C1 segment of cervical spinal cord (tissue), 14 donors: ENCODE measurements at regions not wholly inside any gene's neighbourhood (a gene's known extent, or its start where the extent isn't known, plus 50 kb on each side); places are given as distances from the start of the nearest gene placed in this dataset.
"Not testable (repeated sequence)": the region's sequence is repeated elsewhere in the genome, so short reads cannot be mapped to it uniquely, and the experiment has no call there.

ENCODE experiments used
- DNase-seq, 14 donors: peaks; one replicate each; lab custom pipeline; 2025; lab: John Stamatoyannopoulos, UW

GRCh38 chr2:111287646-111288568 is 167.2 kb downstream of the BCL2L11 start:
- DNase-seq = not testable (repeated sequence)

GRCh38 chr2:111290370-111290769 is 169.7 kb downstream of the BCL2L11 start:
- not testable (repeated sequence) for DNase-seq

DNA sequence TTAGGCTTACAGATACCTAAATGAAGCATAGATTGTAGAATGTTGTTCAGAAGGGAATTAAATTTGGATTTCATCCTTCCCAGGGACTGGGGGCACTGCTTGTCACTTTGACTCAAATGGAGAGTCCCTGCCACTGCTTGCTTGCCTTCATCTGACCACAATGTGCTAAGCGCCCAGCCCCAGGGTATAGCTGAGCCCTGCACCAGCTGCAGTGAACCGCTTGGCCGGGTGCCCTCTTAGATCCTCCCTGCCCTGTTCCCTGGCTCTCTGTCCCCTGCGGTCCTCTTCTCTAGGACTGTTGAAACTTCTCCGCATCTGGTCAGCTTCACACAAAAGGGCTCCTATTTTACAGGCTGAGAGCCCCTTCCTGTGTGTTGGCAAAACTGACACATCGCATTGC is 170.9 kb downstream of the BCL2L11 start:
- DNase-seq = not testable (repeated sequence)

- DNase-seq = not testable (repeated sequence)
Measured at GRCh38 chr2:111292232-111292968, 171.7 kb downstream of the BCL2L11 start.

DNA sequence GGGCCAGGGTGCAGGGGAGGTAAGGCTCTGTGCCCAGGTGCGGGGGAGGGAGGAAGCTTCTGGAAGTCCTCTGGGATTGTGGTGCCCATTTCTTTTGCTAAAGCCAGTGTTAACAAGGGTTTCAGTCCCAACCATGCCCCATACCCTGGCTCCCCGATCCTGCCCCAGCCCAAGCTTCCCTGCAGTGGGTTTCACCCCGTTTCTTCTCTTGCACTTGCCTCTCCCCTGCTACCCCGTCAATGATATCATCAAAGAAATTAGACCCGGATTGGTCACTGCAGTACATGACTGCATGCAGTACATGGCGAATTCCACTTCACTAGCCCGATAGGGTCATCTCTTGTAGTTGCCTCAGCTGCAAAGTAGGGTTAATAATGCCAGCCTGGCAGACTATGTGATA is 174.0 kb downstream of the BCL2L11 start:
- not testable (repeated sequence) for DNase-seq

GRCh38 chr2:111296122-111296804 is 175.5 kb downstream of the BCL2L11 start:
- DNase-seq = not testable (repeated sequence)

- DNase-seq = not testable (repeated sequence)
Measured at GRCh38 chr2:111297128-111297527, 176.4 kb downstream of the BCL2L11 start.

DNA sequence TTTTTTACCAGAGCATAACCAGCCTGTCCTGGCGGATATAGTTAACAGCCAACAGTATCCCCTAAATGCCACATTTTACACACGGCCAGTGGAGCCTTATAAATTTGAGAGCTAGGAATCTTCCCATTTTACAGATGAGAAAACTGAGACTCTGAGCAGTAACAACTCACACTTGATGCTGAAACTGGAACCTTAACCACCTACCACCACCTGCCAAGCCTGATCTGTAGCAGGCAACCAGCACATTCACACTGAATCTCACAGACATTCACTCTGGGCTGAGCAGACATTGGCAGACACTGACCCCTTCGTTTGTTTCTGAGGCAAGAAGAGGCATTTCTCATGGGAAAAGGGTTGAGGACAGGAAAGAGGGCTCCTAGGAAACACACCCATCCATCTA is 178.2 kb downstream of the BCL2L11 start:
- DNase-seq = not testable (repeated sequence)

DNA sequence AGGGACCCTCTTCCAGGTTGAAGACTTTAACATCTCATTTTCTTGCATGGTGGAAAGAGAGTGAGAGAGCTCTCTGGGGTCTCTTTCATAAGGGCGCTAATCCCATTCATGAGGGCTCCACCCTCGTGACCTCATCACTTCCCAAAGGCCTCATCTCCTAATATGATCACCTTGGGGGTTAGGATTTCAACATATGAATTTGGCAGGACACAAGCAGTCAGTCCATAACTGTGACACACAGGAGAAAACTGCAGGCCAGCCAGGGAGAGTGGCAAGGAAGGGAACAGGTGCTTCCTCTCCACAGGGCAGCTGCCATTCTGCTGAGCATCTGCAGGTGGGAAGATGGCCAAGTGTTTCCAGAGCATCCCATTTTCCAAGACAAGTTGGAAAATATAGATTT is 178.9 kb downstream of the BCL2L11 start:
- not testable (repeated sequence) for DNase-seq

- not testable (repeated sequence) for DNase-seq
Measured at GRCh38 chr2:111301677-111302076, 181.0 kb downstream of the BCL2L11 start.

DNA sequence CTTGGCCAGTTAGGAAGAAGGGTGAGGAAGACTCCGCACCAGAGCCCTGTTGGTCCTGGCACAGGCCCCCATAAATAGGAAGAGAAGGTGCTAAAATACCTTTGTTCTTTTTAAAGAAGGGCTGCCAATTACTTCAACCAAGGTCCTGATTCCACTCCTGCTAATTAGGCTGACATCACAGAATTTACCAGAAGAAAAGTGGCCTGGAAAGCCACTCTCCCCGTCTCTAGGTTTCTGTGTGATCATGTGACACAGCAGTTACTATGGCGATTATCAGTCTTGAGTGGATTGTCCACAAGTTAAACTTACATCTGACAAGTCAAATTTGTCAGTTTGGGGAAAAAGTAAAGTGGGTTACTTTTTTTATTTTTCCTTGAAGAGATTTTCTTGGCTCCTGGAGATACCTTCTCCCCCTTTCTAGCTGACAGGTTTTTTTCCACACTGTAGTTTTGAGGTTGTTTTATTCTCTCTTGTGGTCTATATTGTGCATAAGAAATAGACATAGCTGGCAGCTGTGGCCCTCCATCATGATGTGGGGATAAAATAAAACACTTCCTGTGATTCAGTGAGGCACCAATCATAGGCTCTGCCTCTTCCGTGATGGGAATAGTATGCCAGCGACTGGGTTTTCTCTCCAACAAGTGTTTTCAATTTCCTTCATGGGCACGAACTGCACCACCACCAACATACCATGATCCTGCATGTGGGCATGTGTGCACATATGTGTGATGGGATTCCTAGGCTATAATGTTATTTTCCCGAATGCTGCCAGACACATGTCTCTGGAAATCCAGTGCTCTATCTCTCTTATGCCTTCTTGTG is 181.9 kb downstream of the BCL2L11 start:
- DNase-seq = not testable (repeated sequence)

GRCh38 chr2:111307302-111307701 is 186.6 kb downstream of the BCL2L11 start:
- not testable (repeated sequence) for DNase-seq

- not testable (repeated sequence) for DNase-seq
Measured at GRCh38 chr2:111309231-111310075, 188.7 kb downstream of the BCL2L11 start.

DNA sequence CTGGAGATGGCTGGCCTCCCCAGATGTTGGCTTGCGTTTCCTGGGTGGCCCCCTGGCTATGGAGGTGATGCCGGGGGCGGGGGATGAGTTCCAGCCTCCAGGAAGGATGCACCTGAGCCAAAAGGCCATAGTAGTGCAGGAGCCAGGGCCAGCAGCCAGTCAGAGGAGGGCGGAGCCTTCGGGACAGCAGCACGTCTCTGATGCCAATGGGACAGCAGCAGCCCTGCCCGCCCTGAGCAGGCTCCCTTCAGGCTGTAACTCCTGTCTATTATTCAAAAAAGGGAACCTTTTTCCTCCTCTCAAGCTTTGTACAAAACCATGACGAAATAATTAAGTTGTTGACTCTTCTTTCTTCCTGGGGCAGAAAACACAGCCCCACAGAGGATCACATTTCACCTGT is 189.7 kb downstream of the BCL2L11 start:
- not testable (repeated sequence) for DNase-seq

DNA sequence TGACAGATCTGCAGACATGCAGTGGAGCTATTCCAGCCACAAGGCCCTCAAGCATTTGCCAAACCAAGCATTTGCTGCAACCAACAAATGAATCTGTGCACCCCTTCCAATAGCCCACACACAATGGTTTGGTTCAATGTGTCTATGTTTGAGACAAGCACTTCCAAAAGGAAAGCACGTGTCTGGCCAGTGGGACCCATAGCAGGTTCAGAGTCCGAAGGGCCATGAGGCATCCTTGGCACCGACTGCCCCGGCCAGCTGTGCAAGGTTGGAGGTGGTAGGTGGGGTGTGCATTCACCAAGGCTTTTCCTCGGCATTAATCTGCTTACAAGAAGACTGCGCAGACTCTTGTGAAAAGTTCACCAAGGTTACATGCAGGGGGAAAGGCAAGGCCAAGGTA is 190.9 kb downstream of the BCL2L11 start:
- DNase-seq = not testable (repeated sequence)

DNA sequence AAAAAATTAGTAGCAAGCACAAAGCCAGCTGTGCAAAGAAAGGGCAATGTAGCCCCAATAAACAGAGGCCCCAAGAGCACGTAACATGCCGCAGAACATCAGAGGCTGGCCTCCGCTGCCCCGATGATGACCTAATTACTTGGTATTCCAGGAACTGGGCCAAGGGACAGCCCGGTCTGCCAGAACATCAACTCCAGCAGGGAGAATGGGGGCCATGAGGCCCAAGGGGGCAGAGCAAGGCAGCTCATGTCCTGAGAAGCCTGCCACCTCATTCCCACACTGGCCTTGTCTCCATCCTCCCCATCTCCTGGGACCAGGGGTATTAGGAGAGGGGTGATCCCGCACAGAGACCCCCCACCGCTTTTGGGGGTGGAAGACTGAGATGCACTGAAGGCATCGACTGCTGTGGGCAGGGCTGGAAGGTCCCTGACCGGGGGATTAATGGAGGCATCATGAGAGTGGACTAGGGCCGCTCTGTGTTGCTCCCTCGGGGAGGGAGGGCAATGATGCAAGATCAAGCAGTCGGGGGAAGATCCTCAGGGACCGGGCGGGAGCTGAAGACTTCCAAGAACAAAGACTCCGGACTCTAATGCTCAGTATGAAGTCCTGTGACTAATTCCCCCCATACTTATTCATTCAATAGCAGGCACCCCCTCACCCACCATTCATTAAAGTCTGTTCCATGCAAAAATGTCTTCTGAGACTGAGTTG is 192.3 kb downstream of the BCL2L11 start:
- not testable (repeated sequence) for DNase-seq

DNA sequence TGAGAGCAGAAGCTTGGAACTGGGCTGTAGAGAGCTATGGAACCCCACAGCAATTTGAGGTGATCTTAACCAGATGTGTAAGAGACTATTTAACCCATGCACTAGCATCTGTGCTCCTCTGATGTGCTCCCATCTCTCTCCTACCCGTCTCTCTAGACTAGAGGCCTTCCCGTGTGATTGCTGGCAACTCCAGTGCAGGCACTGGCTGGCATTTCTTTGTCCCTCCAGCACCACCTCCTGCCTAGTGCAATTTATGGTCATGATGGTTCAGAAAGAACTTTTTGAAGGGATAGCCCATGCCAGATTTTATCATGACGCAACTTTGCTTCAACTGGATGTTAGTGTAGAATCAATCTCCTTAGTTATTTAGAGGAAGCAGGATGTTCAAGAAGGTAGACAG is 193.0 kb downstream of the BCL2L11 start:
- DNase-seq = not testable (repeated sequence)

GRCh38 chr2:111315188-111315917 is 194.6 kb downstream of the BCL2L11 start:
- DNase-seq = not testable (repeated sequence)
